SK-N-SH treated with all-trans-retinoic acid at 6 μM for 48 hours (cell line): ENCODE measurements at regions not wholly inside any gene's neighbourhood (a gene's known extent, or its start where the extent isn't known, plus 50 kb on each side); places are given as distances from the start of the nearest gene placed in this dataset.

ENCODE experiments used
- ATAC-seq: fragments of 200-7000 bp; cut with Tn5 transposase; 3 replicates; pipeline ENCODE4 v1.9.1; 2020; ENCODE audit warnings: mild to moderate bottlenecking, moderate library complexity
- ARNTL ChIP-seq: fragments of 450-650 bp; formaldehyde crosslinking; IDR thresholded peaks from 2 replicates; pipeline ENCODE4 v1.5.0; 2020; ENCODE audit warnings: low read depth, mild to moderate bottlenecking, moderate library complexity, borderline replicate concordance
- BACH2 ChIP-seq: fragments of 250-450 bp; sonication (Bioruptor Pico); IDR thresholded peaks from 2 replicates; pipeline ENCODE4 v1.9.0; 2021; ENCODE audit warnings: mild to moderate bottlenecking, borderline replicate concordance
- CSDC2 ChIP-seq: fragments of 250-450 bp; sonication (Bioruptor Pico); IDR thresholded peaks from 2 replicates; pipeline ENCODE4 v1.5.0; 2020; ENCODE audit warnings: mild to moderate bottlenecking, moderate library complexity
- ESRRG ChIP-seq: fragments of 250-450 bp; sonication (Bioruptor Pico); IDR thresholded peaks from 2 replicates; pipeline ENCODE4 v1.6.1; 2021; ENCODE audit warnings: mild to moderate bottlenecking
- GLIS3 ChIP-seq: fragments of 250-450 bp; sonication (Bioruptor Pico); IDR thresholded peaks from 2 replicates; pipeline ENCODE4 v1.5.0; 2020; ENCODE audit warnings: mild to moderate bottlenecking, moderate library complexity
- ISL1 ChIP-seq: fragments of 250-450 bp; sonication (Bioruptor Pico); IDR thresholded peaks from 2 replicates; pipeline ENCODE4 v2.1.2; 2022; ENCODE audit warnings: mild to moderate bottlenecking, moderate library complexity
- PATZ1 ChIP-seq: fragments of 250-450 bp; sonication (Bioruptor Pico); IDR thresholded peaks from 2 replicates; pipeline ENCODE4 v1.8.0; 2020; ENCODE audit warnings: mild to moderate bottlenecking, moderate library complexity, borderline replicate concordance
- TCF4 ChIP-seq: fragments of 250-450 bp; sonication (Bioruptor Pico); IDR thresholded peaks from 2 replicates; pipeline ENCODE4 v1.8.0; 2021; ENCODE audit warnings: mild to moderate bottlenecking, moderate library complexity, borderline replicate concordance
- TOX ChIP-seq: fragments of 250-450 bp; sonication (Bioruptor Pico); IDR thresholded peaks from 2 replicates; pipeline ENCODE4 v1.8.0; 2021; ENCODE audit warnings: mild to moderate bottlenecking, moderate library complexity, borderline replicate concordance
- ZC3H10 ChIP-seq: fragments of 250-450 bp; sonication (Bioruptor Pico); IDR thresholded peaks from 2 replicates; pipeline ENCODE4 v1.5.1; 2021; ENCODE audit warnings: mild to moderate bottlenecking, moderate library complexity
- ZFP30 ChIP-seq: fragments of 450-650 bp; formaldehyde crosslinking; IDR thresholded peaks from 2 replicates; pipeline ENCODE4 v1.5.0; 2022; ENCODE audit warnings: mild to moderate bottlenecking, moderate library complexity
- ZNF565 ChIP-seq: fragments of 450-650 bp; formaldehyde crosslinking; conservative IDR thresholded peaks from 2 replicates; pipeline ENCODE4 v1.5.0; 2020; ENCODE audit warnings: low read depth, mild to moderate bottlenecking, moderate library complexity
- ZNF70 ChIP-seq: fragments of 450-650 bp; formaldehyde crosslinking; IDR thresholded peaks from 2 replicates; pipeline ENCODE4 v1.5.0; 2020; ENCODE audit warnings: mild to moderate bottlenecking, moderate library complexity
- ZNF8 ChIP-seq: fragments of 450-650 bp; formaldehyde crosslinking; IDR thresholded peaks from 2 replicates; pipeline ENCODE4 v1.5.0; 2020; ENCODE audit warnings: mild to moderate bottlenecking, moderate library complexity
- TF ChIP-seq, protein P1 (sequence below): fragments of 250-450 bp; sonication (Bioruptor Pico); IDR thresholded peaks from 2 replicates; pipeline ENCODE4 v1.8.0; 2021; ENCODE audit warnings: low read depth, mild to moderate bottlenecking, moderate library complexity, borderline replicate concordance
- TF ChIP-seq, protein P2 (sequence below): fragments of 250-450 bp; sonication (Bioruptor Pico); IDR thresholded peaks from 2 replicates; pipeline ENCODE4 v1.5.0; 2020; ENCODE audit warnings: mild to moderate bottlenecking, moderate library complexity
- TF ChIP-seq, protein P3 (sequence below): fragments of 250-450 bp; sonication (Bioruptor Pico); IDR thresholded peaks from 2 replicates; pipeline ENCODE4 v1.5.1; 2021; ENCODE audit warnings: mild to moderate bottlenecking, moderate library complexity

GRCh38 chr6:144402750-144403149, 117.6 kb downstream of the UTRN start:
- no peak for TF ChIP-seq ESRRG
- TF ChIP-seq ZNF70 (CRISPR knock-in tag) = no peak
- TF ChIP-seq, protein P1, sequence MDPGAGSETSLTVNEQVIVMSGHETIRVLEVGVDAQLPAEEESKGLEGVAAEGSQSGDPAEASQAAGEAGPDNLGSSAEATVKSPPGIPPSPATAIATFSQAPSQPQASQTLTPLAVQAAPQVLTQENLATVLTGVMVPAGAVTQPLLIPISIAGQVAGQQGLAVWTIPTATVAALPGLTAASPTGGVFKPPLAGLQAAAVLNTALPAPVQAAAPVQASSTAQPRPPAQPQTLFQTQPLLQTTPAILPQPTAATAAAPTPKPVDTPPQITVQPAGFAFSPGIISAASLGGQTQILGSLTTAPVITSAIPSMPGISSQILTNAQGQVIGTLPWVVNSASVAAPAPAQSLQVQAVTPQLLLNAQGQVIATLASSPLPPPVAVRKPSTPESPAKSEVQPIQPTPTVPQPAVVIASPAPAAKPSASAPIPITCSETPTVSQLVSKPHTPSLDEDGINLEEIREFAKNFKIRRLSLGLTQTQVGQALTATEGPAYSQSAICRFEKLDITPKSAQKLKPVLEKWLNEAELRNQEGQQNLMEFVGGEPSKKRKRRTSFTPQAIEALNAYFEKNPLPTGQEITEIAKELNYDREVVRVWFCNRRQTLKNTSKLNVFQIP (CRISPR knock-in tag) = no peak
- no peak for TF ChIP-seq TCF4 (CRISPR knock-in tag)
- no peak for TF ChIP-seq CSDC2 (CRISPR knock-in tag)
- TF ChIP-seq, protein P2, sequence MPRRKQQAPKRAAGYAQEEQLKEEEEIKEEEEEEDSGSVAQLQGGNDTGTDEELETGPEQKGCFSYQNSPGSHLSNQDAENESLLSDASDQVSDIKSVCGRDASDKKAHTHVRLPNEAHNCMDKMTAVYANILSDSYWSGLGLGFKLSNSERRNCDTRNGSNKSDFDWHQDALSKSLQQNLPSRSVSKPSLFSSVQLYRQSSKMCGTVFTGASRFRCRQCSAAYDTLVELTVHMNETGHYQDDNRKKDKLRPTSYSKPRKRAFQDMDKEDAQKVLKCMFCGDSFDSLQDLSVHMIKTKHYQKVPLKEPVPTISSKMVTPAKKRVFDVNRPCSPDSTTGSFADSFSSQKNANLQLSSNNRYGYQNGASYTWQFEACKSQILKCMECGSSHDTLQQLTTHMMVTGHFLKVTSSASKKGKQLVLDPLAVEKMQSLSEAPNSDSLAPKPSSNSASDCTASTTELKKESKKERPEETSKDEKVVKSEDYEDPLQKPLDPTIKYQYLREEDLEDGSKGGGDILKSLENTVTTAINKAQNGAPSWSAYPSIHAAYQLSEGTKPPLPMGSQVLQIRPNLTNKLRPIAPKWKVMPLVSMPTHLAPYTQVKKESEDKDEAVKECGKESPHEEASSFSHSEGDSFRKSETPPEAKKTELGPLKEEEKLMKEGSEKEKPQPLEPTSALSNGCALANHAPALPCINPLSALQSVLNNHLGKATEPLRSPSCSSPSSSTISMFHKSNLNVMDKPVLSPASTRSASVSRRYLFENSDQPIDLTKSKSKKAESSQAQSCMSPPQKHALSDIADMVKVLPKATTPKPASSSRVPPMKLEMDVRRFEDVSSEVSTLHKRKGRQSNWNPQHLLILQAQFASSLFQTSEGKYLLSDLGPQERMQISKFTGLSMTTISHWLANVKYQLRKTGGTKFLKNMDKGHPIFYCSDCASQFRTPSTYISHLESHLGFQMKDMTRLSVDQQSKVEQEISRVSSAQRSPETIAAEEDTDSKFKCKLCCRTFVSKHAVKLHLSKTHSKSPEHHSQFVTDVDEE (CRISPR knock-in tag) = no peak
- TF ChIP-seq PATZ1 (CRISPR knock-in tag) = no peak
- no peak for TF ChIP-seq ZNF8 (CRISPR knock-in tag)
- TF ChIP-seq TOX = no peak
- TF ChIP-seq ZC3H10 (CRISPR knock-in tag) = no peak
- TF ChIP-seq, protein P3, sequence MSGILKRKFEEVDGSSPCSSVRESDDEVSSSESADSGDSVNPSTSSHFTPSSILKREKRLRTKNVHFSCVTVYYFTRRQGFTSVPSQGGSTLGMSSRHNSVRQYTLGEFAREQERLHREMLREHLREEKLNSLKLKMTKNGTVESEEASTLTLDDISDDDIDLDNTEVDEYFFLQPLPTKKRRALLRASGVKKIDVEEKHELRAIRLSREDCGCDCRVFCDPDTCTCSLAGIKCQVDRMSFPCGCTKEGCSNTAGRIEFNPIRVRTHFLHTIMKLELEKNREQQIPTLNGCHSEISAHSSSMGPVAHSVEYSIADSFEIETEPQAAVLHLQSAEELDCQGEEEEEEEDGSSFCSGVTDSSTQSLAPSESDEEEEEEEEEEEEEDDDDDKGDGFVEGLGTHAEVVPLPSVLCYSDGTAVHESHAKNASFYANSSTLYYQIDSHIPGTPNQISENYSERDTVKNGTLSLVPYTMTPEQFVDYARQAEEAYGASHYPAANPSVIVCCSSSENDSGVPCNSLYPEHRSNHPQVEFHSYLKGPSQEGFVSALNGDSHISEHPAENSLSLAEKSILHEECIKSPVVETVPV (CRISPR knock-in tag) = no peak
- no peak for TF ChIP-seq GLIS3
- no peak for TF ChIP-seq ISL1 (CRISPR knock-in tag)
- TF ChIP-seq BACH2 (CRISPR knock-in tag) = no peak
- peak; percentile 44; the same call in 2 of the 3 replicates for ATAC-seq

GRCh38 chr6:144405163-144405562, 120.0 kb downstream of the UTRN start:
- TF ChIP-seq ISL1 (CRISPR knock-in tag) (no peak), ZNF8 (CRISPR knock-in tag) (no peak), ARNTL (CRISPR knock-in tag) (no peak), GLIS3 (no peak), ZC3H10 (CRISPR knock-in tag) (no peak), ZNF70 (CRISPR knock-in tag) (no peak), ESRRG (no peak), PATZ1 (CRISPR knock-in tag) (no peak), CSDC2 (CRISPR knock-in tag) (no peak), TOX (no peak), ZNF565 (CRISPR knock-in tag) (no peak), BACH2 (CRISPR knock-in tag) (no peak), ZFP30 (no peak)
- TF ChIP-seq, protein P2 (CRISPR knock-in tag) = no peak
- TF ChIP-seq, protein P1 (CRISPR knock-in tag) = no peak
- TF ChIP-seq, protein P3 (CRISPR knock-in tag) = no peak
- ATAC-seq = no peak
